ENCODE measurements at regions not wholly inside any gene's neighbourhood (a gene's known extent, or its start where the extent isn't known, plus 50 kb on each side); places are given as distances from the start of the nearest gene placed in this dataset.

GRCh38 chrX:115410731-115411428 lies 121.4 kb downstream of the LUZP4 start:
- TF ChIP-seq PKNOX1 (IDR thresholded peaks at IDR 0.05) (no peak), ARNT (IDR thresholded peaks at IDR 0.05) (no peak), FOXA1 (IDR thresholded peaks at IDR 0.05) (no peak), TARDBP (IDR thresholded peaks at IDR 0.05) (no peak), ZNF384 (IDR thresholded peaks at IDR 0.05) (no peak)
